GM06990 (cell line): ENCODE measurements at regions not wholly inside any gene's neighbourhood (a gene's known extent, or its start where the extent isn't known, plus 50 kb on each side); places are given as distances from the start of the nearest gene placed in this dataset.

Source experiments
- DNase-seq: peaks from one replicate; pipeline ENCODE4 v3.0.0-alpha.2; 2011; ENCODE audit not compliant: insufficient read length; ENCODE audit errors: extremely low read depth
- H3K27me3 ChIP-seq: replicated peaks from 2 replicates; pipeline ENCODE4 v1.6.0; 2011; ENCODE audit warnings: low read length; ENCODE audit not compliant: control insufficient read depth, insufficient read depth
- H3K36me3 ChIP-seq: 2 replicates; pipeline ENCODE4 v1.5.1; 2011; ENCODE audit warnings: low read length; ENCODE audit not compliant: control insufficient read depth, insufficient read depth
- H3K4me3 ChIP-seq: replicated peaks from 2 replicates; pipeline ENCODE4 v1.5.1; 2011; ENCODE audit warnings: low read depth, mild to moderate bottlenecking, control low read depth, low read length
- TF ChIP-seq, protein P1 (sequence below): IDR thresholded peaks from 2 replicates; pipeline ENCODE4 v1.5.1; 2011; ENCODE audit warnings: low read length, control low read depth, mild to moderate bottlenecking, inconsistent platforms; ENCODE audit not compliant: insufficient read depth, poor library complexity, severe bottlenecking

GRCh38 chr13:38147050-38147449, 202.6 kb upstream of the UFM1 start:
- Histone ChIP-seq H3K4me3 (no peak overlapping the region), H3K27me3 (no peaks in the 10 kb centered on the region), H3K36me3 (no peaks in the 10 kb centered on the region)
- DNase-seq, result no peak
- TF ChIP-seq, protein P1, sequence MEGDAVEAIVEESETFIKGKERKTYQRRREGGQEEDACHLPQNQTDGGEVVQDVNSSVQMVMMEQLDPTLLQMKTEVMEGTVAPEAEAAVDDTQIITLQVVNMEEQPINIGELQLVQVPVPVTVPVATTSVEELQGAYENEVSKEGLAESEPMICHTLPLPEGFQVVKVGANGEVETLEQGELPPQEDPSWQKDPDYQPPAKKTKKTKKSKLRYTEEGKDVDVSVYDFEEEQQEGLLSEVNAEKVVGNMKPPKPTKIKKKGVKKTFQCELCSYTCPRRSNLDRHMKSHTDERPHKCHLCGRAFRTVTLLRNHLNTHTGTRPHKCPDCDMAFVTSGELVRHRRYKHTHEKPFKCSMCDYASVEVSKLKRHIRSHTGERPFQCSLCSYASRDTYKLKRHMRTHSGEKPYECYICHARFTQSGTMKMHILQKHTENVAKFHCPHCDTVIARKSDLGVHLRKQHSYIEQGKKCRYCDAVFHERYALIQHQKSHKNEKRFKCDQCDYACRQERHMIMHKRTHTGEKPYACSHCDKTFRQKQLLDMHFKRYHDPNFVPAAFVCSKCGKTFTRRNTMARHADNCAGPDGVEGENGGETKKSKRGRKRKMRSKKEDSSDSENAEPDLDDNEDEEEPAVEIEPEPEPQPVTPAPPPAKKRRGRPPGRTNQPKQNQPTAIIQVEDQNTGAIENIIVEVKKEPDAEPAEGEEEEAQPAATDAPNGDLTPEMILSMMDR, result no peak

DNA sequence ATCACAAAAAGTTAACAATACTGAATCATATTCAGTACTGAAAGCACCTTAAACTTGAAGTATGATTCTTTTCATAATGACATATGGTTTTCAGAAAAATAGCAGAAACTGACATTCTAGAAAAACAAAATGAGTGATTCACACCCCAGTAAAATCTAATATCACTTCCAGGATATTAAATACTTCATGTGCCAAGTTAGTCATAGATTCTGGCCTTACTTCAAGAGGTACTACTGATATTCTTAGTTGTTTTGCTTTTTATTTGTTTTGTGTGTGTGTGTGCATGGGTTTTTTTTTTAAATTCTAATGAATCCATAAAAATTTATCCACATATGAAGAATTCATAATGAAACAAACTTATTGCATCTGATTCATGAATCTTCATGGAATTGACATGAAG, 207.9 kb upstream of the UFM1 start:
- Histone ChIP-seq H3K4me3 (no peak overlapping the region), H3K27me3 (no peaks in the 10 kb centered on the region), H3K36me3 (no peaks in the 10 kb centered on the region)
- TF ChIP-seq, protein P1, result no peak
- DNase-seq, result no peak

- no peaks in the 10 kb centered on the region for H3K27me3 ChIP-seq
- H3K4me3 ChIP-seq, result no peak overlapping the region
- DNase-seq, result no peak
- no peaks in the 10 kb centered on the region for H3K36me3 ChIP-seq
- TF ChIP-seq, protein P1, result no peak
These were observed 214.1 kb upstream of the UFM1 start for GRCh38 chr13:38135592-38135991.

GRCh38 chr13:38121267-38121666, 228.4 kb upstream of the UFM1 start:
- Histone ChIP-seq H3K36me3 (no peaks in the 10 kb centered on the region), H3K4me3 (no peak overlapping the region), H3K27me3 (no peaks in the 10 kb centered on the region)
- TF ChIP-seq, protein P1, result no peak
- no peak for DNase-seq

DNA sequence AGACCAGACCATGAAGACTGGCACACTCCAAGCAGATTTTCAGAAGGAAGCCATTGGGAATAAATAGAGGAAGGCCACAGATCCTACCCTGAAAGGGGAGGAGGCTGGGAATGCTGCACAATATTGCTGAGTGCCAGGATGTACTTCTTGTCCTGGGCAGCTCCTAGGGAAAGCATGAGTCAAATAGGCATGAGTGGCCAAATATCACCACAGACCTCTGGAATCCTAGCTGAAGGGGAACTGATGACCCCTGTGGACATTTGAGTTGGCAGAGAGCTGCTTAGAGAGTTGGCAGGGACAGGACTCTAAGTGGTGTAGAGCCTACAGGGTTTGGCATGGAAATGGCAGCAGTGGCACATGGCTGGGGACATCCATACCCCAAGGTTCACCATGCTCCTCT, 234.3 kb upstream of the TRPC4 start:
- Histone ChIP-seq H3K4me3 (no peak overlapping the region), H3K36me3 (no peaks in the 10 kb centered on the region), H3K27me3 (no peaks in the 10 kb centered on the region)
- TF ChIP-seq, protein P1, result no peak
- no peak for DNase-seq

DNA sequence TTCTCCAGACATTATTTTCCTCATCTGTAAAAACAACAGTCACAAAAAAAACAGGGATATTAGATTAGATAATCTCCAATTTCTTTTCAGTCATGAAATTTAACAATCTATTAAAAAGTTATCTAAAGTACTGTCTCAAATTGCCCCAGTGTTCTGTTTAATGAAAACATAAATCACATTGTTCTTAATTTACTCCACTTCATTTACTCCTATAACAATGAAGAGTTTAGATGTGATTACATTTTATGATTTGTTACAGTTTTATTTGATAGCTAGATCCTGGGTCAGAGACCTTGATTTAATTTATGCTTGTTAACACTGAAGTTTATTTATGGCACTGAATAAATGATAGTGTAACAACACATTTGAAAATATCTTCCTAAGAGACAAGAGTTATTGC, 230.2 kb upstream of the TRPC4 start:
- H3K4me3 ChIP-seq, result no peak overlapping the region
- no peak for DNase-seq
- H3K36me3 ChIP-seq, result no peaks in the 10 kb centered on the region
- H3K27me3 ChIP-seq, result no peaks in the 10 kb centered on the region
- TF ChIP-seq, protein P1, result no peak
